ENCODE measurements at regions not wholly inside any gene's neighbourhood (a gene's known extent, or its start where the extent isn't known, plus 50 kb on each side); places are given as distances from the start of the nearest gene placed in this dataset.

GRCh38 chr10:108187408-108188012 is 1023.0 kb upstream of the SORCS1 start:
- ATAC-seq = no peak

GRCh38 chr10:108184114-108184513 is 1019.6 kb upstream of the SORCS1 start:
- ATAC-seq = no peak

GRCh38 chr10:108180878-108181277 is 1016.4 kb upstream of the SORCS1 start:
- no peak for ATAC-seq

- no peak for ATAC-seq
Observed at GRCh38 chr10:108169846-108170245, 1005.3 kb upstream of the SORCS1 start.

- no peak for ATAC-seq
Observed at GRCh38 chr10:108167766-108168165, 1003.3 kb upstream of the SORCS1 start.

- ATAC-seq = no peak
Observed at GRCh38 chr10:108166401-108166800, 1001.9 kb upstream of the SORCS1 start.

GRCh38 chr10:108147346-108147745 is 982.8 kb upstream of the SORCS1 start:
- ATAC-seq = no peak

- ATAC-seq = no peak
Observed at GRCh38 chr10:108141064-108141463, 976.6 kb upstream of the SORCS1 start.

GRCh38 chr10:108132303-108132702 is 967.8 kb upstream of the SORCS1 start:
- ATAC-seq = no peak

- no peak for ATAC-seq
Observed at GRCh38 chr10:108130575-108130974, 966.1 kb upstream of the SORCS1 start.

GRCh38 chr10:108112218-108112617 is 947.7 kb upstream of the SORCS1 start:
- ATAC-seq = no peak

GRCh38 chr10:108104551-108105156 is 940.1 kb upstream of the SORCS1 start:
- ATAC-seq = no peak

GRCh38 chr10:108097258-108097657 is 932.8 kb upstream of the SORCS1 start:
- ATAC-seq = no peak

- no peak for ATAC-seq
Observed at GRCh38 chr10:108095932-108096925, 931.7 kb upstream of the SORCS1 start.

- no peak for ATAC-seq
Observed at GRCh38 chr10:108090476-108091215, 926.1 kb upstream of the SORCS1 start.

- no peak for ATAC-seq
Observed at GRCh38 chr10:108086502-108086901, 922.0 kb upstream of the SORCS1 start.

- ATAC-seq = no peak
Observed at GRCh38 chr10:108082596-108082995, 918.1 kb upstream of the SORCS1 start.

GRCh38 chr10:108078263-108078662 is 913.8 kb upstream of the SORCS1 start:
- ATAC-seq = no peak

GRCh38 chr10:108072466-108072865 is 908.0 kb upstream of the SORCS1 start:
- ATAC-seq = no peak

- ATAC-seq = no peak
Observed at GRCh38 chr10:108070789-108071188, 906.3 kb upstream of the SORCS1 start.

- no peak for ATAC-seq
Observed at GRCh38 chr10:108069096-108069495, 904.6 kb upstream of the SORCS1 start.

GRCh38 chr10:108064746-108065260 is 900.3 kb upstream of the SORCS1 start:
- ATAC-seq = no peak

- ATAC-seq = no peak
Observed at GRCh38 chr10:108060246-108060645, 895.7 kb upstream of the SORCS1 start.
